ENCODE measurements at regions not wholly inside any gene's neighbourhood (a gene's known extent, or its start where the extent isn't known, plus 50 kb on each side); places are given as distances from the start of the nearest gene placed in this dataset.

DNA sequence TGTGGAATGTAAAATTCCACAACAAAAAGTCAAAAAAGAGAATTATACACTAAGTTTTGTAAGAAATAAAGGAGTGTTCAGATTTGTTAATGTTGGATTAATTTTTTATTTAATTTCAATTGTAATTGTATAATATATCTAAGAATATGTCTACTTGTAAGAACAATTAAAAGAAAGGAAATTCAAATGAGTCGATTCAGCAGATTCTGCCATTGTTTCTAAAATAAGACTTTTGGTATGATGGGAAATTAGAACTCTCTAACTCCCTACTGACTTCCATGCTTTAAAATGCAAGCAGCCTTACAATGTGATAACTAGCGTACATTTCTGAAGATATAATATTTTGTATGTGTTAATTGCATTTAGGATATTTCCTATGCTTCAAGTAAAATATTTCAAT lies 395.9 kb upstream of the ZNF717 start:
- TF ChIP-seq, protein P1, sequence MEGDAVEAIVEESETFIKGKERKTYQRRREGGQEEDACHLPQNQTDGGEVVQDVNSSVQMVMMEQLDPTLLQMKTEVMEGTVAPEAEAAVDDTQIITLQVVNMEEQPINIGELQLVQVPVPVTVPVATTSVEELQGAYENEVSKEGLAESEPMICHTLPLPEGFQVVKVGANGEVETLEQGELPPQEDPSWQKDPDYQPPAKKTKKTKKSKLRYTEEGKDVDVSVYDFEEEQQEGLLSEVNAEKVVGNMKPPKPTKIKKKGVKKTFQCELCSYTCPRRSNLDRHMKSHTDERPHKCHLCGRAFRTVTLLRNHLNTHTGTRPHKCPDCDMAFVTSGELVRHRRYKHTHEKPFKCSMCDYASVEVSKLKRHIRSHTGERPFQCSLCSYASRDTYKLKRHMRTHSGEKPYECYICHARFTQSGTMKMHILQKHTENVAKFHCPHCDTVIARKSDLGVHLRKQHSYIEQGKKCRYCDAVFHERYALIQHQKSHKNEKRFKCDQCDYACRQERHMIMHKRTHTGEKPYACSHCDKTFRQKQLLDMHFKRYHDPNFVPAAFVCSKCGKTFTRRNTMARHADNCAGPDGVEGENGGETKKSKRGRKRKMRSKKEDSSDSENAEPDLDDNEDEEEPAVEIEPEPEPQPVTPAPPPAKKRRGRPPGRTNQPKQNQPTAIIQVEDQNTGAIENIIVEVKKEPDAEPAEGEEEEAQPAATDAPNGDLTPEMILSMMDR (IDR thresholded peaks at IDR 0.05) = no peak

DNA sequence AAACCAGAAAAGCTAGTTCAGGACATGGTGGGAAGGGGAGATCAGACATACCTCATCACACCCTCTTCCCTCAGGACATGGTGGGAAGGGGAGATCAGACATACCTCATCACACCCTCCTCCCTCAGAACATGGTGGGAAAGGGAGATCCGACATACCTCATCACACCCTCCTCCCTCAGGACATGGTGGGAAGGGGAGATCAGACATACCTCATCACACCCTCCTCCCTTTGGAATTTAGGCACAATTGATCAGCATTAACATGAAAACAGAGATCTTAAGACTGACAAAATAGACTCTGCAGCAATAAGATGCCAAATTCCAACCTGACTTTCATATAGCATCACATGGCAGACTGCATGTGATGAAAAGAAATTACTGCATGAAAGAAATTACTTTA lies 412.7 kb upstream of the ZNF717 start:
- TF ChIP-seq, protein P1 (IDR thresholded peaks at IDR 0.05) = no peak

DNA sequence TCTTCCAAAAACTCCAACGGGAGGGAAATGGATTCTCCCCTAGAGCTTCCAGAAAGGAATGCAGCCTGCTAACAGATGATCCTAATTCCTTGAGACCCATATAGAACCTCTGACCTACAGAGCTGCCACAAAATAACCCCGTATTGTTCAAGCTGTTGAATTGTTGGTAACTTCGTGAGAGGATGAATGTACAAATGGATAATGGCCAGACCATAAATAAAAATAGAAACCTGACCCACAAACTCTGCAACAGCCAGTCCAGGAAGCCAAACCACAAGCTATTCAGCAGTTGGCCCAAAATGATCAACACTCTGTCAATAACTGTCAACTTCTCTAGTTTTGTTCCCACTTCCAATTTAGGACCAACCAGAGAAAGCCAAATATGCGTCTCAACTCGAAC lies 414.0 kb upstream of the ZNF717 start:
- TF ChIP-seq, protein P1 (IDR thresholded peaks at IDR 0.05) = no peak

DNA sequence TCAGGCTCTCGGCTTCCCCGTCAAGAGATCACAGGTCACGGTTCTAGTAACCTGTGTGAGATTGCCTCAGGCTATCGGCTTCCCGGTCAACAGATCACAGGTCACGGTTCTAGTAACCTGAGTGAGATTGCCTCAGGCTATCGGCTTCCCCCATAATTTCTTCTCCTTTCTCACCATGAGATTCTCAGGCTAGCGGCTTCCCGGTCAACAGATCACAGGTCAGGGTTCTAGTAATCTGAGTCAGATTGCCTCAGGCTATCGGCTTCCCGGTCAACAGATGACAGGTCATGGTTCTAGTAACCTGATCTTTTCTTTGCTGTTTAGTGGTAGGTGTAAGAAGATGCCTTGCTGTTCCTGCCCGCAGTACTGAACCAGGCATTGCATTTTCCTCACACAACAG lies 418.2 kb upstream of the ZNF717 start:
- TF ChIP-seq, protein P1 (IDR thresholded peaks at IDR 0.05) = no peak

DNA sequence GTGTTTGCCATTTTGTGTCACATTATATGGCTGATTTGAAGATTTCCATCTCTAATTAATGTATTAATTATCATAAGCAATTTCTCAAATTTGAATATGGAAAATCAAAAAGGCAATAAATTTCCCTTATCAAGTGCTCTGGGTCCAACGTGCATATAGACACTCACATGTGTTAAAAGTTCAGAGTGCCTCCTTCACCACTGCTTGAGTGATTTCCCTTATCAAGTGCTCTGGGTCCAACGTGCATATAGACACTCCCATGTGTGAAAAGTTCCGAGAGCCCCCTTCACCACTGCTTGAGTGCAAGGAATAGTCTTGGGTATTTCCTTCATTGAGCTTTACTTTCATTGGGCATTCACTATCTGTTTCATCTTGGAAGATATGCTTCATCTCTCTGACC lies 421.0 kb upstream of the ZNF717 start:
- TF ChIP-seq, protein P1 (IDR thresholded peaks at IDR 0.05) = no peak

DNA sequence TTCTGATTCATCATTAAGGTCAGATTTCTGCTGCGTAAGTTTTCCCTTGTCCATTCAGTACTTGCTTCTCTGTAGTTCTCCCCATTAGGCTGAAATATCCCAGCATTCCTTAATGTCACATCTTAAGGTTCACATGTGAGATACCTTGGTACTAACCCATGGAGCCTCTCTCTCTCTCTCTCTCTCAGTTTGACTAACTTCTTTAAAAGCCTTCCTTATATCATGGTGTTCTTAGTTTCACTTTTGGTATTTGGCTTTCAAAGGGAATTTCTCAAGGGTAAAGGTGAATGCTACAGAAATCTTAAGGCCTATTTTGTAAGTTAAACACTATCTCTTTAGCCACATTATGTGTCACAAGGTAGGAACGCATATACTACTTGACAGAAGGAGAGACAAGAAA lies 427.3 kb upstream of the ZNF717 start:
- TF ChIP-seq, protein P1 (IDR thresholded peaks at IDR 0.05) = no peak

DNA sequence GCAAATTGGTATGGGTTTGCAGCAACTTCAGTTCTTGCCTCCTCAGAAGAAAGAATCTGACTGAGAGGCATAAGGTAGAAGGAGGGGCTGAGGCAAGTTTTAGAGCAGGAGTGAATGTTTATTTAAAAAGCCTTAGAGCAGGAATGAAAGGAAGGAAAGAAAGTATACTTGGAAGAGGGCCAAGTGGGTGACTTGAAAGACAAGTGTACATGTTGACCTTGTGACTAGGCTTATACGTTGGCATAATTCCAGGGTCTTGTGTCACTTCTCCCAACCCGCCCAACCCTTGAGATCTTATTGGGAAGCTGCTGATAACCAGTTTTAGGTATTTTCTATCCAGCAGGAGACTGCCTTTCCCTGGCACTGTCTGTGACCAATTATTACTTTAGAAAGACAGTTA lies 436.9 kb upstream of the ZNF717 start:
- TF ChIP-seq, protein P1 (IDR thresholded peaks at IDR 0.05) = no peak

DNA sequence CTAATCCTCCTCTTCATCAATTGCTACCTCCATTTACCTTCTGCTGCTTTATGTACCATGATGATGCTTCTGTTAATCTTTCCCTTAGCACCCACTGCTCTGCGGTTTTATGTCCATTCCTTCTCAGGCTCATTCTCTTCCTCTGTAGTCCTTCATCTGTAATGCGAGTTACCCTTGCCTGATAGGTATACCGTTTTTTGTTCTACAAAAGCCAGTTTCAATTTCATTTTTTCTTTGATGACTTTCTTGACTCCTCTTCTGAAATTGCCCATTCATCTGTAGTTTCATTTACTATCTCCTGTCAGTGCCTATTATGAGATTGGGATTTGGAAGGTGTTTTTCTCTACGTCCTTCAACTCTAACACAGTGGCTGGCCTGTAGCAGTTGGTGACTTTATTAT lies 445.9 kb upstream of the ZNF717 start:
- TF ChIP-seq, protein P1 (IDR thresholded peaks at IDR 0.05) = no peak

Measured in LNCAP (cell line).